ENCODE measurements at regions not wholly inside any gene's neighbourhood (a gene's known extent, or its start where the extent isn't known, plus 50 kb on each side); places are given as distances from the start of the nearest gene placed in this dataset.

DNA sequence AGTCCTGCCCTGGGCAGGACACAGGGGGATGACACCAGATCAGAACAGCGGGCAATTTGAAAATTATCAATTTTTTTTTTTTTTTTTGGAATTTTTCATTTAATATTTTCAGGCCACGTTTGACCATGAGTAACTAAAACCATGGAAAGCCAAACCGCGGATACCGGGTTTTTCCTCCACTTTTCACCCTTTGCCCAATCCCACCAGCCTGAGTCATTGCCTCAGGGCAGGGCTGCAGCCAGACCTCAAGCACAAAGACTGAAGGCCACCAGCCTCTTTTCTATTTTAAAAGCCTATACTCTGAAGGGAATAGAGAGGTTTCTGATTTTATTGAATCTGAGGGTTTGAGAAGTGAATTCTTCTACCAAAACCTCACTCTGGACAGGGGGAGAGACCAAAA, 381.1 kb downstream of the IRS1 start:
- ATAC-seq (no peak), DNase-seq (ENCODE audit: low read depth, low spot score) (no peak)
- Histone ChIP-seq H3K4me3 (ENCODE audit: low read depth in 2 of 2, low read length in 2 of 2) (no peak overlapping the region), H3K9me3 (ENCODE audit: control insufficient read depth, insufficient read depth, low read depth, low read length) (no peaks in the 10 kb centered on the region), H3K27me3 (ENCODE audit: control insufficient read depth, insufficient read depth, low read length) (no peaks in the 10 kb centered on the region), H3K27ac (ENCODE audit: low read length) (no peak overlapping the region), H3K4me1 (ENCODE audit: control insufficient read depth, insufficient read depth, low read length) (peaks cover 5% of the 10 kb centered on the region; the same call in 1 of the 2 replicates), H3K36me3 (ENCODE audit: control insufficient read depth, insufficient read depth, low read length) (no peaks in the 10 kb centered on the region)
- in situ Hi-C loops (cut with HindIII; ENCODE audit: low pct_unique_long_range_greater_than_20kb, low sequenced_read_pairs) (no loop called here), intact Hi-C loops (cut with micrococcal nuclease; ENCODE audit: unreplicated experiment) (no loop called here)
- POLR2A ChIA-PET = no interaction called here
- no TSS peak for BruUV-seq (replicated peaks)
- no peak for TF ChIP-seq TCF7L2 (IDR thresholded peaks at IDR 0.05; ENCODE audit: low read depth, low read length)
- TF ChIP-seq, protein P1, sequence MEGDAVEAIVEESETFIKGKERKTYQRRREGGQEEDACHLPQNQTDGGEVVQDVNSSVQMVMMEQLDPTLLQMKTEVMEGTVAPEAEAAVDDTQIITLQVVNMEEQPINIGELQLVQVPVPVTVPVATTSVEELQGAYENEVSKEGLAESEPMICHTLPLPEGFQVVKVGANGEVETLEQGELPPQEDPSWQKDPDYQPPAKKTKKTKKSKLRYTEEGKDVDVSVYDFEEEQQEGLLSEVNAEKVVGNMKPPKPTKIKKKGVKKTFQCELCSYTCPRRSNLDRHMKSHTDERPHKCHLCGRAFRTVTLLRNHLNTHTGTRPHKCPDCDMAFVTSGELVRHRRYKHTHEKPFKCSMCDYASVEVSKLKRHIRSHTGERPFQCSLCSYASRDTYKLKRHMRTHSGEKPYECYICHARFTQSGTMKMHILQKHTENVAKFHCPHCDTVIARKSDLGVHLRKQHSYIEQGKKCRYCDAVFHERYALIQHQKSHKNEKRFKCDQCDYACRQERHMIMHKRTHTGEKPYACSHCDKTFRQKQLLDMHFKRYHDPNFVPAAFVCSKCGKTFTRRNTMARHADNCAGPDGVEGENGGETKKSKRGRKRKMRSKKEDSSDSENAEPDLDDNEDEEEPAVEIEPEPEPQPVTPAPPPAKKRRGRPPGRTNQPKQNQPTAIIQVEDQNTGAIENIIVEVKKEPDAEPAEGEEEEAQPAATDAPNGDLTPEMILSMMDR (IDR thresholded peaks at IDR 0.05) = no peak
- TF ChIP-seq, protein P2, sequence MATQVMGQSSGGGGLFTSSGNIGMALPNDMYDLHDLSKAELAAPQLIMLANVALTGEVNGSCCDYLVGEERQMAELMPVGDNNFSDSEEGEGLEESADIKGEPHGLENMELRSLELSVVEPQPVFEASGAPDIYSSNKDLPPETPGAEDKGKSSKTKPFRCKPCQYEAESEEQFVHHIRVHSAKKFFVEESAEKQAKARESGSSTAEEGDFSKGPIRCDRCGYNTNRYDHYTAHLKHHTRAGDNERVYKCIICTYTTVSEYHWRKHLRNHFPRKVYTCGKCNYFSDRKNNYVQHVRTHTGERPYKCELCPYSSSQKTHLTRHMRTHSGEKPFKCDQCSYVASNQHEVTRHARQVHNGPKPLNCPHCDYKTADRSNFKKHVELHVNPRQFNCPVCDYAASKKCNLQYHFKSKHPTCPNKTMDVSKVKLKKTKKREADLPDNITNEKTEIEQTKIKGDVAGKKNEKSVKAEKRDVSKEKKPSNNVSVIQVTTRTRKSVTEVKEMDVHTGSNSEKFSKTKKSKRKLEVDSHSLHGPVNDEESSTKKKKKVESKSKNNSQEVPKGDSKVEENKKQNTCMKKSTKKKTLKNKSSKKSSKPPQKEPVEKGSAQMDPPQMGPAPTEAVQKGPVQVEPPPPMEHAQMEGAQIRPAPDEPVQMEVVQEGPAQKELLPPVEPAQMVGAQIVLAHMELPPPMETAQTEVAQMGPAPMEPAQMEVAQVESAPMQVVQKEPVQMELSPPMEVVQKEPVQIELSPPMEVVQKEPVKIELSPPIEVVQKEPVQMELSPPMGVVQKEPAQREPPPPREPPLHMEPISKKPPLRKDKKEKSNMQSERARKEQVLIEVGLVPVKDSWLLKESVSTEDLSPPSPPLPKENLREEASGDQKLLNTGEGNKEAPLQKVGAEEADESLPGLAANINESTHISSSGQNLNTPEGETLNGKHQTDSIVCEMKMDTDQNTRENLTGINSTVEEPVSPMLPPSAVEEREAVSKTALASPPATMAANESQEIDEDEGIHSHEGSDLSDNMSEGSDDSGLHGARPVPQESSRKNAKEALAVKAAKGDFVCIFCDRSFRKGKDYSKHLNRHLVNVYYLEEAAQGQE (IDR thresholded peaks at IDR 0.05; ENCODE audit: insufficient read depth in 1 of 2, low read depth in 2 of 2, low read length in 1 of 2) = no peak
- CTCF ChIA-PET = no interaction called here

DNA sequence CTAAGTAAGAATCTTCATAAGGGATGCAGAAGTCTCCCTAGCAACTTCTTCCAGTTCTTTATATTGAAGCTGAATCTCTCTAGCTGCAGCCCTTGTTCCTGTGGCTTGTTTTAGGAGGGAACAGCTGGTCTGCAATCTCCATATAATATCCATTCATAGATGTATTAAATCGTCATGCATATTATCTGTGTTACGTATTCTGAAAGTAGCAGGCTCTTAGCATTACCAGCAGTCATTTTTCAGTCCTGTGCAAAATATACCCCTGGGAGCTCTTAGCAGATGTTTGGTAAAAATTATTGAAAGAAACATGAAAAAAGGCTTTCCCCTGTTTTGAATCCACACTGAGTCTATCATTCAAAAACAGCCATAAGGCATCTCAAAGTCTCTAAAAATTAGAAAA, 385.3 kb downstream of the IRS1 start:
- in situ Hi-C loops (cut with HindIII; ENCODE audit: low pct_unique_long_range_greater_than_20kb, low sequenced_read_pairs) (no loop called here), intact Hi-C loops (cut with micrococcal nuclease; ENCODE audit: unreplicated experiment) (no loop called here)
- no peak for DNase-seq (ENCODE audit: low read depth, low spot score)
- ATAC-seq = no peak
- POLR2A ChIA-PET = no interaction called here
- Histone ChIP-seq H3K27ac (ENCODE audit: low read length) (no peak overlapping the region), H3K4me3 (ENCODE audit: low read depth in 2 of 2, low read length in 2 of 2) (no peak overlapping the region), H3K4me1 (ENCODE audit: control insufficient read depth, insufficient read depth, low read length) (no peaks in the 10 kb centered on the region), H3K27me3 (ENCODE audit: control insufficient read depth, insufficient read depth, low read length) (no peaks in the 10 kb centered on the region), H3K9me3 (ENCODE audit: control insufficient read depth, insufficient read depth, low read depth, low read length) (no peaks in the 10 kb centered on the region), H3K36me3 (ENCODE audit: control insufficient read depth, insufficient read depth, low read length) (no peaks in the 10 kb centered on the region)
- CTCF ChIA-PET = no interaction called here
- TF ChIP-seq POLR2AphosphoS5 (IDR thresholded peaks at IDR 0.05; ENCODE audit: low read depth, low read length) = no peak
- TF ChIP-seq, protein P2 (IDR thresholded peaks at IDR 0.05; ENCODE audit: insufficient read depth in 1 of 2, low read depth in 2 of 2, low read length in 1 of 2) = no peak
- no TSS peak for BruUV-seq (replicated peaks)

Measured in Panc1 (cell line).